Tibial artery (tissue), 4 donors: ENCODE measurements at regions not wholly inside any gene's neighbourhood (a gene's known extent, or its start where the extent isn't known, plus 50 kb on each side); places are given as distances from the start of the nearest gene placed in this dataset.
A peak's percentile ranks its signal among the peaks of the same experiment; 100 is the strongest.

ENCODE experiments used
- DNase-seq, 2 donors: peaks; one replicate each; pipeline ENCODE4 v3.0.0-alpha.2; 2019
- H3K27ac ChIP-seq, 2 donors: fragments of 200-600 bp; sonication (generic) in 1 of 2; 1 replicate in 1 of 2; 2 replicates in 1 of 2; pipeline ENCODE4 v1.5.1; 2018 to 2019; ENCODE audit warnings: mild to moderate bottlenecking in 1 of 2
- H3K27me3 ChIP-seq, 2 donors: fragments of 200-600 bp; sonication (generic) in 1 of 2; one replicate each; pipeline versions ENCODE4 v1.5.1 to v1.6.0; 2016 to 2019
- H3K36me3 ChIP-seq, 3 donors: fragments of 200-600 bp; sonication (generic) in 2 of 3; one replicate each; pipeline ENCODE4 v1.5.1; 2016 to 2019; ENCODE audit warnings: mild to moderate bottlenecking in 2 of 3
- H3K4me1 ChIP-seq, 4 donors: fragments of 200-600 bp; sonication (generic) in 2 of 4; 1 replicate in 3 of 4; 2 replicates in 1 of 4; pipeline ENCODE4 v1.5.1; 2016 to 2019
- H3K4me3 ChIP-seq, 2 donors: fragments of 200-600 bp; sonication (generic) in 1 of 2; 1 replicate in 1 of 2; 2 replicates in 1 of 2; pipeline ENCODE4 v1.5.1; 2018 to 2019; ENCODE audit warnings: mild to moderate bottlenecking in 2 of 2
- H3K9me3 ChIP-seq, 3 donors: fragments of 200-600 bp; sonication (generic) in 1 of 3; one replicate each; pipeline ENCODE4 v1.5.1; 2016 to 2019
- CTCF ChIP-seq, 2 experiments: fragments of 200-600 bp in 1 of 2; fragments of 450-650 bp in 1 of 2; IDR thresholded peaks; one replicate each; pipeline ENCODE4 v1.5.1; 2017 to 2019; ENCODE audit warnings: antibody characterized with exemption in 2 of 2, mild to moderate bottlenecking in 1 of 2, moderate library complexity in 1 of 2
- intact Hi-C: fragments of 100-400 bp; cut with DNase I; formaldehyde crosslinking; loops from one replicate; pipeline ENCODE4 v1.15.0; 2023; ENCODE audit warnings: low total_unique reads

GRCh38 chr15:50837256-50837770 is 71.2 kb upstream of the AP4E1 start:
- no peak overlapping the region for H3K4me3 ChIP-seq
- DNase-seq: no peak
- H3K27ac ChIP-seq: no peak overlapping the region
- H3K36me3 ChIP-seq: no peaks in the 10 kb centered on the region
- no peaks in the 10 kb centered on the region for H3K9me3 ChIP-seq
- intact Hi-C loops: no loop called here
- no peak for TF ChIP-seq CTCF (IDR thresholded peaks at IDR 0.05)
- H3K4me1 ChIP-seq: no peaks in the 10 kb centered on the region
- no peaks in the 10 kb centered on the region for H3K27me3 ChIP-seq

- Histone ChIP-seq H3K4me1 (no peaks in the 10 kb centered on the region), H3K27me3 (no peaks in the 10 kb centered on the region), H3K36me3 (no peaks in the 10 kb centered on the region), H3K27ac (no peak overlapping the region), H3K9me3 (no peaks in the 10 kb centered on the region), H3K4me3 (no peak overlapping the region)
- no peak for DNase-seq
- TF ChIP-seq CTCF (IDR thresholded peaks at IDR 0.05): no peak
- intact Hi-C loops: no loop called here
Observed at GRCh38 chr15:50830477-50831354, 65.2 kb upstream of the SPPL2A start.

GRCh38 chr15:50828610-50829206 is 63.2 kb upstream of the SPPL2A start:
- Histone ChIP-seq H3K27ac (no peak overlapping the region), H3K36me3 (no peaks in the 10 kb centered on the region), H3K4me3 (no peak overlapping the region), H3K9me3 (no peaks in the 10 kb centered on the region), H3K27me3 (no peaks in the 10 kb centered on the region), H3K4me1 (no peaks in the 10 kb centered on the region)
- TF ChIP-seq CTCF (IDR thresholded peaks at IDR 0.05): no peak
- intact Hi-C loops: no loop called here
- DNase-seq: peak in 1 of 2 donors; percentile 37

GRCh38 chr15:50825946-50826345 is 60.4 kb upstream of the SPPL2A start:
- Histone ChIP-seq H3K4me3 (no peak overlapping the region), H3K27ac (no peak overlapping the region), H3K4me1 (no peaks in the 10 kb centered on the region), H3K9me3 (no peaks in the 10 kb centered on the region), H3K27me3 (no peaks in the 10 kb centered on the region), H3K36me3 (no peaks in the 10 kb centered on the region)
- TF ChIP-seq CTCF (IDR thresholded peaks at IDR 0.05): no peak
- no peak for DNase-seq
- intact Hi-C loops: no loop called here

- no peak overlapping the region for H3K27ac ChIP-seq
- intact Hi-C loops: no loop called here
- no peak for DNase-seq
- H3K27me3 ChIP-seq: no peaks in the 10 kb centered on the region
- no peaks in the 10 kb centered on the region for H3K4me1 ChIP-seq
- H3K4me3 ChIP-seq: no peak overlapping the region
- no peaks in the 10 kb centered on the region for H3K9me3 ChIP-seq
- H3K36me3 ChIP-seq: no peaks in the 10 kb centered on the region
- TF ChIP-seq CTCF (IDR thresholded peaks at IDR 0.05): no peak
Observed at GRCh38 chr15:50824514-50824913, 59.0 kb upstream of the SPPL2A start.
